ENCODE measurements at regions not wholly inside any gene's neighbourhood (a gene's known extent, or its start where the extent isn't known, plus 50 kb on each side); places are given as distances from the start of the nearest gene placed in this dataset.
A peak's percentile ranks its signal among the peaks of the same experiment; 100 is the strongest.

GRCh38 chr2:234680688-234681619 lies 184.1 kb upstream of the ARL4C start (continued):
- TF ChIP-seq MXD4 (CRISPR knock-in tag; IDR thresholded peaks at IDR 0.05; ENCODE audit: borderline replicate concordance) (no peak), TEAD1 (CRISPR knock-in tag; IDR thresholded peaks at IDR 0.05) (no peak), TCF7 (CRISPR knock-in tag; IDR thresholded peaks at IDR 0.05; ENCODE audit: low read depth) (no peak), GABPB1 (CRISPR knock-in tag; IDR thresholded peaks at IDR 0.05) (no peak), ARID4B (CRISPR knock-in tag; IDR thresholded peaks at IDR 0.05; ENCODE audit: borderline replicate concordance) (no peak), ZNF121 (CRISPR knock-in tag; IDR thresholded peaks at IDR 0.05) (no peak), RELA (CRISPR knock-in tag; IDR thresholded peaks at IDR 0.05; ENCODE audit: borderline replicate concordance) (no peak), FOXJ3 (CRISPR knock-in tag; IDR thresholded peaks at IDR 0.05; ENCODE audit: borderline replicate concordance) (no peak), ESRRA (CRISPR knock-in tag; IDR thresholded peaks at IDR 0.05; ENCODE audit: borderline replicate concordance) (no peak)

GRCh38 chr2:234679741-234680687 lies 183.1 kb upstream of the ARL4C start:
- ChIA-PET POLR2A (no interaction called here), CTCF (no interaction called here)
- no peak for TF ChIP-seq ZNF512 (CRISPR knock-in tag; IDR thresholded peaks at IDR 0.05; ENCODE audit: borderline replicate concordance)
- TF ChIP-seq GABPB1 (CRISPR knock-in tag; IDR thresholded peaks at IDR 0.05) = peak; percentile 67; the same call in 1 of the 2 replicates
- ATAC-seq = no peak
- no peak overlapping the region for H3K27ac Mint-ChIP-seq
- H3K27me3 Mint-ChIP-seq (ENCODE audit: low read depth) = peaks cover 10% of the 10 kb centered on the region
- H3K9me3 Mint-ChIP-seq = peaks cover 25% of the 10 kb centered on the region
- peaks cover 16% of the 10 kb centered on the region for H3K36me3 Mint-ChIP-seq
- H3K4me3 Mint-ChIP-seq = no peak overlapping the region
- H3K4me1 Mint-ChIP-seq = peaks cover 62% of the 10 kb centered on the region
- DNase-seq (ENCODE audit: low spot score) = no peak

GRCh38 chr2:234679301-234679740 lies 182.4 kb upstream of the ARL4C start:
- no peak for ATAC-seq
- TF ChIP-seq GRHL2 (CRISPR knock-in tag; IDR thresholded peaks at IDR 0.05; ENCODE audit: insufficient replicate concordance, severe bottlenecking) = no peak
- no peak for TF ChIP-seq ZSCAN18 (CRISPR knock-in tag; IDR thresholded peaks at IDR 0.05)
- TF ChIP-seq NR2C2 (CRISPR knock-in tag; IDR thresholded peaks at IDR 0.05) = no peak
- no peak for TF ChIP-seq E2F5 (CRISPR knock-in tag; IDR thresholded peaks at IDR 0.05)
- no peak for TF ChIP-seq ZNF423 (CRISPR knock-in tag; IDR thresholded peaks at IDR 0.05)
- Mint-ChIP-seq H3K36me3 (peaks cover 20% of the 10 kb centered on the region), H3K9me3 (peaks cover 29% of the 10 kb centered on the region), H3K4me1 (peaks cover 60% of the 10 kb centered on the region), H3K4me3 (no peak overlapping the region), H3K27me3 (ENCODE audit: low read depth) (peaks cover 12% of the 10 kb centered on the region), H3K27ac (no peak overlapping the region)
- ChIA-PET CTCF (interaction anchor here (1.9 kb wide), 1 partner anchor 10 kb away, joined by 9 read pairs; no protein-coding TSS in a partner anchor), POLR2A (no interaction called here)
- DNase-seq (ENCODE audit: low spot score) = no peak

Measured in WTC11 (cell line).